Activated CD4-positive, alpha-beta T cell treated with anti-CD3 and anti-CD28 coated beads for 48 hours (primary cell): ENCODE measurements at regions not wholly inside any gene's neighbourhood (a gene's known extent, or its start where the extent isn't known, plus 50 kb on each side); places are given as distances from the start of the nearest gene placed in this dataset.
"Not testable (repeated sequence)": the region's sequence is repeated elsewhere in the genome, so short reads cannot be mapped to it uniquely, and the experiment has no call there.

Experiments used
- DNase-seq: peaks from one replicate; pipeline ENCODE4 v3.0.0-alpha.2; 2020

- DNase-seq, result no peak
Observed at GRCh38 chr2:65778137-65778536, 345.7 kb upstream of the SPRED2 start.

DNA sequence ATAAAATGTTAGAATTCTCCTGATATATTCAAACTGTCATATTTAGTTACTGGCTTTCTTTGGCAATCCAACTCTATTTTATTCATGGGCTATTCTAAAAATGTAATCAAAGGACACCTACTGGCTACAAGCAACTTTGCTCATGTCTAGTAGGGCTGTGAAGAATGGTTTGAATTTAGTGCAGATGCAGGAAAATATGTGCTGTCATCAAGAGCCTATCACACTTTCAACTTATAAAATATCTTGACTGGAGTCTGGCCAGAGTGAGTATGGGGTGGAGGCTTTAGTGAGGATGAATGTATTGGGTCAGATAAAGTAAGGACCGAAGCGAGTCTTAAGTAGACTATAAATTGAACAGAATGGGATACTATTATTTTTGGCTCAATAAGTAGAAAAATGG, 343.4 kb upstream of the SPRED2 start:
- no peak for DNase-seq

DNA sequence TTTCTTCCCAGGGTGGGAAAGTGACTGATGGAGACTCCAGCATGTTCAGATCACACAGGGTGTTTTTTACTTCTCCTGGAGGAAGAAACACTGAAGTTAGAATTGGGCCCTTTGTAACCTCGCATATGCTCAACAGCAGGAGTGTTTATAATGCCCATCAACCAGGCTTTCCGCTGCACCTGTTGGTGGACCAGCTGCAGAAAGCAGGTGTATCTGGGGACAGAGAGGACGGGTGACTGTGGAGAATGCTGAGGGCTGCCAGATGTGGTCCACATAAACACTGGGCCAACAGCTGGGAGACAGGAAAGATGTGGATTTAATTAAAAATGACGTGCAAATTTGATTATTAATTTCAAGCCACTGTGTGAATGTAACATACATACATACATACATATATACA, 335.5 kb upstream of the SPRED2 start:
- DNase-seq, result no peak

- DNase-seq, result no peak
Observed at GRCh38 chr2:65766768-65767267, 334.4 kb upstream of the SPRED2 start.

DNA sequence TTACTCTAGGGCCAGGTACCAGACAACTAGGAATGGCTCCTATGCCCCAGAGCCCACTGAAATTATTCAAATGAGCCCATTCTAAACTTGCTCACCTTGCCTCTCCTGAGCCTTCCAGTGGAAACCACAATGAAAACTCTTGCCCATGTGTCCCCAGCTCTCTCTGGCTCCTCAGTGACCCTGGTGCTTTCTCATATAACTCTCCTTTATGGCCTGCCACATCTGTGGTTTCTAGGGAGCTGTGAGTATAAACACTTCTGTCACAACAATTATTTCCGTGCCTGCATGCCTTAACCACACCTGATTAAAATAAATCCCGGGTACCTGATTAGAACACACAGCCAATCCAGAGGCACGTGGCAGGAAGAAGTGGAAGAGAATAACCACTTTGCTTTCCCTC, 333.0 kb upstream of the SPRED2 start:
- DNase-seq, result no peak

- no peak for DNase-seq
Observed at GRCh38 chr2:65762068-65762467, 329.7 kb upstream of the SPRED2 start.

GRCh38 chr2:65754219-65754618, 321.8 kb upstream of the SPRED2 start:
- no peak for DNase-seq

GRCh38 chr2:65751408-65751807, 319.0 kb upstream of the SPRED2 start:
- no peak for DNase-seq

- no peak for DNase-seq
Observed at GRCh38 chr2:65749545-65749944, 317.1 kb upstream of the SPRED2 start.

GRCh38 chr2:65747875-65748274, 315.5 kb upstream of the SPRED2 start:
- DNase-seq, result not testable (repeated sequence)

- DNase-seq, result no peak
Observed at GRCh38 chr2:65746931-65747675, 314.7 kb upstream of the SPRED2 start.

DNA sequence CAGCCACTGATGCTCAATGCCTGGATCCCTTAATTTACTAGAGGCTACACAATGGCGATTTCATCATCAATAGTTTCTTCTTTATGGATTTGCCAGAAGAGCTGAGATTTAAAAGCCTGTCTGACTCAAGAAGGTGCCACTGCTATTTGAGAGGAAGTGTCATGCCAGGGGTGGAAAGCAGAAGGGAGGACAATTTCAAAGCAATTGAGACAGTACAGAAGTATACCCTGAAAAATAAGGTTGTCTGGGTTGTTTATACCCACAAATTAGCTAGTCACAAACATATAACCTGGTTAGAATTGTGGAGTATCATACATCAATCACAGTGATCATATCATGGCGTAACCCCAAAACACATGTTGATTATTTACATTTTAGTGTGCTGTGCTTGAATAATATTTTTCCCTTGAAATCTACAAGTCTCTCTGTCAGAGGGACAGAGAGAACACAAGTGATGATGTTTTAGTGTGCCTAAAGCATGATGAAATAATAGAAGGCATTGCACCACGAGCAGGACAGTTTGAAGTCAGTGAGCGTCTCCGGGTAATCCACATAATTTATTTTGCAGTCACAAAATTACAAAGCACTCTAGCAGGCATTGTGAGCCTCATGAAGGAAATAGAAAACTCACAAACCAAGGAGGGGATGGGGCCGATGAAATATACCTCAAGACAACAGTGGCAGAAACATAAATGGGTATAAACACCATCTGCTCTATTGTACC, 312.2 kb upstream of the SPRED2 start:
- DNase-seq, result no peak

DNA sequence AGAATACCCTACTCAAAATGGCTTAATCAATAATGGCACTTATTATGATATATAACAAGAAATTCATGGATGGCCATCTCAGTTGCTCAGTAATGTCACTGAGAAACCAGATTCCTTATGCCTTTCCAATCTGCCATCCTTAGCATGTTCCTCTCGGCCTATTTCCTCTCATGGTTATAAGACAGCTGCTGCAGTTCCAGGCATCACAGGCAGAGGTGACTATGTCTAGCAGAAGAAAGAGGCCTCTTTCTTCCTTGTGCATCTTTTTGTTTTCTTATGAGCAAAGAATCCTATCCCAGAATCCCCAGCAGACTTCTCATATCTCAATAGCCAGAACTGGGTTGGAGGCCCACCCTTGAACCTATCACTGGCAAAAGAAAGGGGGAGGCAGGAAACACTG, 310.6 kb upstream of the SPRED2 start:
- DNase-seq, result no peak

- DNase-seq, result no peak
Observed at GRCh38 chr2:65739927-65740326, 307.5 kb upstream of the SPRED2 start.

DNA sequence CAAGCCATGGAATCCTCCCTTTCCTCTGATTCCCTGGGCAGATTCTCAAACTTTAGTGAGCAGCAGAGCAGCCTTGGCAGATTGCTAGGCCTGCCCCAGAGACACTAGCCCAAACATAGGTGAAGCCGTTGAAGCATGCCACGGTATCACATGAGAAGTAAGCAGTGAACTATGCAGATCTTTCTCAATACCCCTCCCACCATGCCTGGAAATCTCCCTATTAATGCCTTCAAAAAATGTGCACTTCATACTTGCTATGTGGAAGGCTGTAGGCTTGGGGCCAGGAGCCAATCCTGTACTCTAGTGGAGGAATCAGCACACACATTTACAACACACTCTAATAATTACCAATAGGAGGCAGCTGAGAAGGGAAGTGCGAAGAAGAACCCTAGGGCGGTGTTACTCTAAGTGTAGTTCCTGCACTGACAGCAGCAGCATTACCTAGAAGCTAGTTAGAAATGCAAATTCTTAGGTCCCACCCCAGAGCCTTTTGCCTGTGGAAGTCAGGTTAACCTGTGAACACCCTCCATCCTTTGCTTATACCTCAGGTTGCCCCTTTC, 305.1 kb upstream of the SPRED2 start:
- DNase-seq, result no peak

- no peak for DNase-seq
Observed at GRCh38 chr2:65731476-65731875, 299.1 kb upstream of the SPRED2 start.

GRCh38 chr2:65730186-65730585, 297.8 kb upstream of the SPRED2 start:
- DNase-seq, result no peak

- DNase-seq, result no peak
Observed at GRCh38 chr2:65729246-65729645, 296.8 kb upstream of the SPRED2 start.

GRCh38 chr2:65728477-65729180, 296.2 kb upstream of the SPRED2 start:
- DNase-seq, result no peak

GRCh38 chr2:65727816-65728215, 295.4 kb upstream of the SPRED2 start:
- DNase-seq, result no peak

- no peak for DNase-seq
Observed at GRCh38 chr2:65727381-65727780, 295.0 kb upstream of the SPRED2 start.

DNA sequence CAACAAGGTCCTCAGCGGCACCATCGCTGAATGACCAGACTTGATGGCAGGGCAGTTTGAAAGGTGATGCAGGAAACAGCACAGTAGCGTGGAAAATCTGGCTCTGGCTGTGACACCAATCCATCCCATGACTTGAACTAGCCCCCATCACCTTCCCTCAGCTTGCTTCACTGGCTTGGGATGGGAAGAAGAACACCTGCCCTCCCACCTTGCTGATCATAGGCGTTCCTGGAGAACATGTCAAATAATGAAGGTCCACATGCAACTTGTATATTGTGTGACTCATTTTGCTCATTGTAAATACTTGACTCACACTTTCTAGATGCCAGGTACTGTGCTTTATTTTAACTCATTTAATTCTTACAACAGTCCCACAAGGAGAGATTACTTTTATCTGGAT, 292.4 kb upstream of the SPRED2 start:
- no peak for DNase-seq

DNA sequence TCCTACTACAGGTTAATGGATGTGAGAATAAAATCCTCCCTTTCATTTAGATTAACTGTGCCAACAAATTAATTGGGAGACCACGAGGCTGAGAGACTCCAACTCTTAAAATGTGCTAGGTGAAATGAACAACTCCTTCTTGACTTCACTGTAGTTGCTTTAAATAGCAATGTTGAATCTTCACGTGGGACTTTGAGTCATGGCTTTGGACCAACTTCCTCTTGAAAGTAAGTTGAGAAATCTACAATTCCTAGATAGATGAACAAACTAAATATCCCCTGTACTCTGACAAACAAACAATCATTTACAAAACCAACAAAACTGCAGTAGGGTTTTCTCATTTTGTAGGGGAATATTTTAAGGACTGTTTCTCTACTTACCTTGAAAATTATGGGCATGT, 291.9 kb upstream of the SPRED2 start:
- no peak for DNase-seq
